AG04449 (cell line): ENCODE measurements at regions not wholly inside any gene's neighbourhood (a gene's known extent, or its start where the extent isn't known, plus 50 kb on each side); places are given as distances from the start of the nearest gene placed in this dataset.

Experiments used
- CTCF ChIA-PET: fragments of 350-600 bp; formaldehyde crosslinking; extraction: SDS; loops from one replicate; lab custom pipeline; 2021; ENCODE audit warnings: antibody characterized with exemption; lab: Yijun Ruan, JAX
- POLR2A ChIA-PET: fragments of 400-600, 350-600 bp; formaldehyde crosslinking; extraction: SDS; loops from one replicate; lab custom pipeline; 2020; ENCODE audit warnings: antibody characterized with exemption, inconsistent platforms; lab: Yijun Ruan, JAX
- DNase-seq: peaks from one replicate; pipeline ENCODE4 v3.0.0-alpha.2; 2010; ENCODE audit warnings: low read depth, low spot score
- H3K4me3 ChIP-seq: 2 replicates; pipeline ENCODE4 v1.5.1; 2011; ENCODE audit warnings: low read depth, mild to moderate bottlenecking, control low read depth, low read length
- CTCF ChIP-seq: IDR thresholded peaks from one replicate; pipeline ENCODE4 v1.5.1; 2011; ENCODE audit warnings: mild to moderate bottlenecking, moderate library complexity, low read length, control low read depth, inconsistent platforms; ENCODE audit not compliant: insufficient read depth; ENCODE audit errors: missing control alignments

GRCh38 chr13:34137200-34137599, 319.3 kb downstream of the RFC3 start:
- DNase-seq, result no peak
- POLR2A ChIA-PET, result no interaction called here
- no peak overlapping the region for H3K4me3 ChIP-seq
- no peak for TF ChIP-seq CTCF
- CTCF ChIA-PET, result interaction anchor here (1.4 to 1.6 kb wide), 2 partner anchors 10 to 12 kb away, joined by 3 read pairs; no protein-coding TSS in a partner anchor

- no peak overlapping the region for H3K4me3 ChIP-seq
- POLR2A ChIA-PET, result no interaction called here
- CTCF ChIA-PET, result no interaction called here
- DNase-seq, result no peak
- TF ChIP-seq CTCF, result no peak
Observed at GRCh38 chr13:34139660-34140227, 321.8 kb downstream of the RFC3 start.

DNA sequence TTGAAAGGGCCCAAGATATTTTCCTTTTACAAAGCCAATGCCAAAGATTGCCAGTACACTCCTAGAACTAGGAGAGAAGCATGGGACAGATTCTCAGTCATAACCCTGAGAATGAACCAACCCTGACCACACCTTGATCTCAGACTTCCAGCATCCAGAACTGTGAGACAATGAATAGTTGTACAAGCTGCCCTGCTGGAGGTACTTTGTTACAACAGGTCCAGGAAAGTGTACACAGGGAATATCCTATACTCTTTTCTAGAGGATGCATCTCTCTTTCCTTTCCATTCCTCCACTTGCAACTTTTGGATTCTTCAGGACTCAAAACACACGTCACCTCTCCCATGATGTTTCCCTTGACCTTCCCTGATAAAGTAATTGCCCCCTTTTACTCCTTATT, 325.7 kb downstream of the RFC3 start:
- TF ChIP-seq CTCF, result no peak
- ChIA-PET POLR2A (no interaction called here), CTCF (interaction anchor here (1.2 kb wide), 1 partner anchor 8 kb away, joined by 3 read pairs; no protein-coding TSS in a partner anchor)
- no peak for DNase-seq
- no peak overlapping the region for H3K4me3 ChIP-seq

- POLR2A ChIA-PET, result no interaction called here
- TF ChIP-seq CTCF, result no peak
- no peak for DNase-seq
- CTCF ChIA-PET, result no interaction called here
- no peak overlapping the region for H3K4me3 ChIP-seq
Observed at GRCh38 chr13:34144142-34144541, 326.2 kb downstream of the RFC3 start.

DNA sequence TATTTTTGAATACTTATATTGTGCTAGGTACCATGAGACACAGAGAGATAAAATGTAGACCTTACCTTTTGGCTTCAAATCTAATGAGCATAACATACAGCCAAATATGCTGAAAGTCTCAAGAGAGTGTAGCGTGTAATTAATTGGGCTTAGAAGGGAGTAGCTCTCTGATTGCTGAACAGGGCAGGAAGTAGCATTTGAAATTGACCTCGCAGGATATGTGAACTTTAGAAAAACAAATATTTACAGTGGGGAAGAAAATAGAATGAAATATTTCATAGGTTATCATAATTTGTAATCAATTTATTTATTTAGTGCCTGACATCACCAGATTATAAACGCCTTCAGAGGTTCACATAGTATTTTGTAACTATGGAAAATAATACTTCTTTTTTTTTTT, 327.1 kb downstream of the RFC3 start:
- CTCF ChIA-PET, result no interaction called here
- H3K4me3 ChIP-seq, result no peak overlapping the region
- DNase-seq, result no peak
- POLR2A ChIA-PET, result interaction anchor here (0.6 kb wide), 1 partner anchor 444 kb away, joined by 3 read pairs; no protein-coding TSS in a partner anchor
- no peak for TF ChIP-seq CTCF

- POLR2A ChIA-PET, result no interaction called here
- no peak overlapping the region for H3K4me3 ChIP-seq
- DNase-seq, result no peak
- TF ChIP-seq CTCF, result no peak
- CTCF ChIA-PET, result interaction anchor here (1.4 kb wide), 1 partner anchor 12 kb away, joined by 3 read pairs; no protein-coding TSS in a partner anchor
Observed at GRCh38 chr13:34148359-34148758, 330.4 kb downstream of the RFC3 start.
